Activated naive CD8-positive, alpha-beta T cell treated with anti-CD3 and anti-CD28 coated beads, Interleukin-2, amount 50 U/mL, for 24 hours (primary cell): ENCODE measurements at regions not wholly inside any gene's neighbourhood (a gene's known extent, or its start where the extent isn't known, plus 50 kb on each side); places are given as distances from the start of the nearest gene placed in this dataset.
"Not testable (repeated sequence)": the region's sequence is repeated elsewhere in the genome, so short reads cannot be mapped to it uniquely, and the experiment has no call there.

ENCODE experiments used
- ATAC-seq: fragments of 150-1000 bp; cut with Tn5 transposase; one replicate; pipeline ENCODE4 v1.10.0; 2021
- DNase-seq: peaks from one replicate; pipeline ENCODE4 v3.0.0; 2021
- H3K27ac Mint-ChIP-seq: one replicate; pipeline ENCODE4 v1.8.0; 2021; ENCODE audit warnings: mild to moderate bottlenecking, mixed read lengths
- H3K27me3 Mint-ChIP-seq: one replicate; pipeline ENCODE4 v1.8.0; 2021; ENCODE audit warnings: mixed read lengths
- H3K36me3 Mint-ChIP-seq: one replicate; pipeline ENCODE4 v1.8.0; 2021; ENCODE audit warnings: low read depth, mixed read lengths
- H3K4me1 Mint-ChIP-seq: one replicate; pipeline ENCODE4 v1.8.0; 2021; ENCODE audit warnings: mixed read lengths
- H3K4me3 Mint-ChIP-seq: one replicate; pipeline ENCODE4 v1.8.0; 2021; ENCODE audit warnings: mild to moderate bottlenecking, moderate library complexity, mixed read lengths
- H3K9me3 Mint-ChIP-seq: one replicate; pipeline ENCODE4 v1.8.0; 2021; ENCODE audit warnings: mixed read lengths

DNA sequence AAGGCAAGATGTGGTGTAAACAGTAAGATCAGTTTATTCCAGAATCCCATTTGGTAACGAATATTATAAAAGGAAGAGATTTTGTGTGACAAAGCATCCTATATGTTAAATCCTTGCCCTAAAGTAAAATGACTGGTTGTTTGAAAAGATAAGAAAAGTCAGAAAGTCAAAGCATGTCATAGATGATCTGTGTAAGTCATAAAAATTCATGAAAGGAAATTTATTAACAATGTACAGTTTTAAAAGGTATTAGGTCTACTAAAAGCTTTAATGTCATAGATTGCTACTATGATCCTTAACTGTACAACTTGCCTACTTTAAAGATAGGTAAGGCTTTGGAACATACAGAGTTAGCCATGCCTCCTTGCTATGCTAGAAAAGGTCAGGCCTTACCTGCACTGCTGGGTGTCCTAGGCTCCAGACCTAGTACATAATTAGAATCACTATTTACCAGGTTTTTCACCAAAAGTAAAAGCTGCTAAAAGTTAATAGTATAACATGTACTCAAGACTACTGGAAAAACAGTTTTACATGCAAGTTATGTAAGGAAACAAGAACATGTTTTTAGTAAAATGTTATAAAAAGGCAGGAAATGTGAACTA, 1090.1 kb upstream of the ADGRB3 start:
- no peak overlapping the region for H3K4me3 Mint-ChIP-seq
- no peak overlapping the region for H3K27ac Mint-ChIP-seq
- peaks cover 22% of the 10 kb centered on the region for H3K9me3 Mint-ChIP-seq
- H3K36me3 Mint-ChIP-seq, result no peaks in the 10 kb centered on the region
- no peaks in the 10 kb centered on the region for H3K4me1 Mint-ChIP-seq
- ATAC-seq (no peak), DNase-seq (no peak)
- no peaks in the 10 kb centered on the region for H3K27me3 Mint-ChIP-seq

DNA sequence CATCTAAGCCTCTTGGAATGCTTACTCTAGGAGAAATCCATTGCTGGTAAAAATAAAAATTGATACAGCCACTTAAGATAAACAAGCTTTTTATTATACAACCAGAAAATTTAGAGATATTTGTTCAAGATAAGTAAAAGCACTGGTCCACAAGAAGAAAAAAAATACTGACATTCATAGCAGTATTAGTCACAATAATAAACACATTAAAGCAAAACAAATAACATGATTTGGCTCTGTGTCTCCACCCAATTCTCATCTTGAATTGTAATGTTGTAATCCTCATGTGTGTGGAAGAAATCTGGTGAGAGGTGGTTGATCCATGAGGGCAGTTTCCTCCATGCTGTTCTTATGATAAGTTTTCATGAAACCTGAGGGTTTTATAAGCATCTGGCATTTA, 1093.5 kb upstream of the ADGRB3 start:
- Mint-ChIP-seq H3K4me3 (no peak overlapping the region), H3K27me3 (no peaks in the 10 kb centered on the region), H3K9me3 (peaks cover 16% of the 10 kb centered on the region), H3K36me3 (no peaks in the 10 kb centered on the region), H3K27ac (no peak overlapping the region), H3K4me1 (no peaks in the 10 kb centered on the region)
- DNase-seq, result no peak
- ATAC-seq, result no peak

DNA sequence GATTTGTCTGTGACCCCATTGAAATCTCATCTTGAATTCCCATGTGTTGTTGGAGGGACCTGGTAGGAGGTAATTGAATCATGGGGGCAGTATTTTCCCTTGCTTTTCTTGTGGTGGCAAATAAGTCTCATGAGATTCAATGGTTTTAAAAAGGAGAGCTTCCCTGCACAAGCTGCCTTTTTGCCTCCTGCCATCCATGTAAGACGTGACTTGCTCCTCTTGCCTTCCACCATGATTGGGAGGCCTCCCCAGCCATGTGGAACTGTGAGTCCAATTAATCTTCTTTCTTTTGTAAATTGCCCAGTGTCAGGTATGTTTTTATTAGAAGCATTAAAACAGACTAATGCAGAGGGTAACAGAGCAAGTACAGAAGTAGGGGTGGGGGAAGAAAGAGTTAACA, 1097.0 kb upstream of the ADGRB3 start:
- Mint-ChIP-seq H3K36me3 (no peaks in the 10 kb centered on the region), H3K4me3 (no peak overlapping the region), H3K27ac (no peak overlapping the region), H3K9me3 (peaks cover 16% of the 10 kb centered on the region), H3K27me3 (no peaks in the 10 kb centered on the region), H3K4me1 (no peaks in the 10 kb centered on the region)
- DNase-seq (no peak), ATAC-seq (no peak)

DNA sequence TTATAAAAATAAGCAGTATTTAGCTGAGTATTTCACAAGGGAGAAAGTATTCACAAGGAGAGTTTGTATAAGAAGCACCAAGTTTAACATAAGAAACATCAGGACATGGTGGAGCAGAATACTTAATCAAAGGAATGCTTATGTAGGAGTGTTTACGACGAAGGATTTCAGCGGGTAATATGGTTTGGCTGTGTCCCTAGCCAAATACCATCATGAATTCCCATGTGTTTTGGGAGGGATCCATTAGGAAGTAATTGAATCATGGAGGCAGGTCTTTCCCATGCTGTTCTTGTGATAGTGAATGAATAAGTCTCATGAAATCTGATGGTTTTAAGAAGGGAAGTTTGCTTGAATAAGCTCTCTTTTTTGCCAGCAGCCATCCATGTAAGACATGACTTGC, 1099.1 kb upstream of the ADGRB3 start:
- H3K4me1 Mint-ChIP-seq, result no peaks in the 10 kb centered on the region
- ATAC-seq (no peak), DNase-seq (no peak)
- H3K27me3 Mint-ChIP-seq, result no peaks in the 10 kb centered on the region
- no peak overlapping the region for H3K27ac Mint-ChIP-seq
- H3K4me3 Mint-ChIP-seq, result no peak overlapping the region
- H3K9me3 Mint-ChIP-seq, result peaks cover 8% of the 10 kb centered on the region
- H3K36me3 Mint-ChIP-seq, result no peaks in the 10 kb centered on the region

DNA sequence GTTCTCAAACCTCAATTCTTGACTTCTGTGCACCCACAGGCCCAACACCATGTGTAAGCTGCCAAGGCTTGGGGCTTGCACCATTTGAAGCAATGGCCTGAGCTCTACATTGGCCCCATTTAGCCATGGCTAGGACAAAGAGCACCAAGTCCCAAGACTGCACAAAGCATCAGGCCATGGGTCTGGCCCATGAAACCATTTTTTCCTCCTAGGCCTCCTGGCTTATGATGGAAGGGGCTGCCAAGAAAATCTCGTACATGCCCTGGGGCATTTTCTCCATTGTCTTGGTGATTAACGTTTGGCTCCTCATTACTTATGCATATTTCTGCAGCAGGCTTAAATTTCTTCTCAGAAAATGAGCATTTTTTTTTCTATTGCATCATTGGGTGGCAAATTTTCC, 1128.7 kb upstream of the ADGRB3 start:
- no peak for ATAC-seq
- H3K27ac Mint-ChIP-seq, result no peak overlapping the region

DNA sequence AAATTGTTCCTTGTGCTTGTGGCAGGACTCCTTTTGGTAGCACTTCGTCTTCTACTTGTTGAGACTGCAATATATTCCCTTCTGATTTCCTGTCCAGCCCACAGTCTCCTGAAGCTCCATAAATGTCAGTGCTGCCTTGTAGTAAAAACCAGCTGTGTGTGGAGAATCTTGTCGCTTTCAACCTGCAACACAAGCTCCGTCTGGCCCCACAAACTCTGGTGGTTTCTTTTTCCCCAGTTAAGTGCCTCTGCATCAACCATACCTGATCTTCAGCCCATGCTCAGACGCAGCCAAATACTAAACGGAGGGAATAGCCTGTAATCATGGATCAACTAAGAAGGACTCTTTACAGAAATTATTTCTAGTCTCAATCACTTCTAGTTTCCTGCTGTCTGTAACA, 1133.3 kb upstream of the ADGRB3 start:
- Mint-ChIP-seq H3K4me1 (no peaks in the 10 kb centered on the region), H3K4me3 (no peak overlapping the region), H3K9me3 (peaks cover 4% of the 10 kb centered on the region), H3K27me3 (no peaks in the 10 kb centered on the region), H3K27ac (no peak overlapping the region), H3K36me3 (no peaks in the 10 kb centered on the region)
- DNase-seq, result no peak
- no peak for ATAC-seq

More for the DNA sequence above, 1128.7 kb upstream of the ADGRB3 start:
- H3K36me3 Mint-ChIP-seq, result no peaks in the 10 kb centered on the region
- DNase-seq, result no peak
- no peaks in the 10 kb centered on the region for H3K4me1 Mint-ChIP-seq
- H3K4me3 Mint-ChIP-seq, result no peak overlapping the region
- H3K27me3 Mint-ChIP-seq, result no peaks in the 10 kb centered on the region
- H3K9me3 Mint-ChIP-seq, result peaks cover 15% of the 10 kb centered on the region

DNA sequence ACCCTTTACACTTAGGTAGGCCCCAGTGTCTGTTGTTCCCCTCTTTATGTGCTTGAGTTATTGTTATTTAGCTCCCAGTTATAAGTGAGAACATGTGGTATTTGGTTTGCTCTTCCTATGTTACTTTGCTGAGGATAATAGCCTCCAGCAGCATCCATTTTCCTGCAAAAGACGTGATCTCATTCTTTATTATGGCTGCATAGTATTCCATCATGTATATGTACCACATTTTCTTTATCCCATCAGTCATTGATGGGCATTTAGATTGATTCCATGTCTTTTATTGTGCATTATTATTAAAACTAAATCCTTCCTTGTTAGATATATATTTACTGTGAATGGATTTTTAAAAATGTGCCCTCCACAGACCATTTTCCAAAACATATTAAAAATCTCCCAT, 1137.3 kb upstream of the ADGRB3 start:
- no peak overlapping the region for H3K4me3 Mint-ChIP-seq
- no peak overlapping the region for H3K27ac Mint-ChIP-seq
- H3K4me1 Mint-ChIP-seq, result no peaks in the 10 kb centered on the region
- H3K27me3 Mint-ChIP-seq, result no peaks in the 10 kb centered on the region
- ATAC-seq, result no peak
- H3K9me3 Mint-ChIP-seq, result peaks cover 10% of the 10 kb centered on the region
- DNase-seq, result no peak
- no peaks in the 10 kb centered on the region for H3K36me3 Mint-ChIP-seq

DNA sequence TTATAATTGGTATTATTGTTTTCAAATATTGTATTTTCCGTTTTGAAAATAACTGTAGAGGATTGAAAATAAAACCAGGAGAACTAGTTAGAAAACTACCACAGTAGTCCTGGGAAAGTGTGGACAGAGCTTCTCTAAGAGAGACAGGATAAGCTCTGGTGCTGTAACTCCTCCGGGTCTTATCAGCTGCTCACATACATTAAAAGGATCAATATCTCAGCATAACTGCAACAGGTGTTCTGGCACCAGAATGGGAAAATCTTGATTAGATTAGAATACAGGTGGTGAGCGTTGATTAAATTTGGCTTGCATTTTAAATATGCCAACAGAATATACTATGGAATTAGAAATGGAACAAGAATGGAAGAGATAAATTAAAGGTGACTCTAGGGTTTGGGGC, 1138.9 kb upstream of the ADGRB3 start:
- Mint-ChIP-seq H3K36me3 (no peaks in the 10 kb centered on the region), H3K4me3 (no peak overlapping the region), H3K27ac (no peak overlapping the region), H3K9me3 (peaks cover 9% of the 10 kb centered on the region), H3K27me3 (no peaks in the 10 kb centered on the region), H3K4me1 (no peaks in the 10 kb centered on the region)
- no peak for ATAC-seq
- DNase-seq, result no peak

DNA sequence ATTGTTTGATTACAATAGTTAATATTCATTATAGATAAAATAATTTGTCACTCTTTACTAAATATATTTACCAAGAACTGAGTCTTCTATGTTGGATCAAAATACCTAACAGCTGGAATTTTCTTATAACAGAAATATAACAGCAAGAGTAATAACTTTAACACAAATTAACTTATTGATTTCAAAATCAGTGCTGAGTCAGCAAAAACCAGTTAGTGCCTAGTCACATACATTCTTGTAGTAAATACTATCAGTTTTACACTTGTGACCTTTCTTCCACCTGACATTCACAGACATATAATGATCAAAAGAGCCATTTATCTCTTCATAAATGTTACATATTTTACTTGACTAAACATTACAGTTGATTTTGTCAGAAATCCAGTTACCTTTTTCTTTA, 1141.4 kb upstream of the ADGRB3 start:
- H3K36me3 Mint-ChIP-seq, result no peaks in the 10 kb centered on the region
- H3K27ac Mint-ChIP-seq, result no peak overlapping the region

DNA sequence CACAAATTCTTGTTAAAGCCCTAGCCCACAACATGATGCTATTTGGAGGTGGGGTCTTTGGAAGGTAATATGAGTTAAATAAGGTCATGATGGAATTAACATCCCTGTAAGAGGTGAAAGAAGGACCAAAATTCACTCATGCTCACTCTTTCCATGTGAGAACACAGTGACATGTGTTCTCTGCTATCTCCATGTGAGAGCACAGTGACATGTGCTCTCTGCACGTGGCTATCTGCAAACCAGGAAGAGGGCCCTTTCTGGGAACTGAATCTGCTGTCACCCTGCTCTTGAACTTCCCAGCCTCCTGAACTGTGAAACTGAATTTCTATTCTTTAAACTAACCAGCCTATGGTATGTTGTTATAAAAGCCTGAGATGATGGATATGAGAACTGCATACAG, 1159.4 kb upstream of the ADGRB3 start:
- Mint-ChIP-seq H3K27me3 (no peaks in the 10 kb centered on the region), H3K27ac (no peak overlapping the region), H3K4me1 (no peaks in the 10 kb centered on the region), H3K4me3 (no peak overlapping the region), H3K36me3 (no peaks in the 10 kb centered on the region), H3K9me3 (peaks cover 20% of the 10 kb centered on the region)
- ATAC-seq (no peak), DNase-seq (no peak)

More for the DNA sequence above, 1141.4 kb upstream of the ADGRB3 start:
- no peak for ATAC-seq
- H3K4me1 Mint-ChIP-seq, result no peaks in the 10 kb centered on the region
- peaks cover 9% of the 10 kb centered on the region for H3K9me3 Mint-ChIP-seq
- no peak for DNase-seq
- H3K27me3 Mint-ChIP-seq, result no peaks in the 10 kb centered on the region
- no peak overlapping the region for H3K4me3 Mint-ChIP-seq

DNA sequence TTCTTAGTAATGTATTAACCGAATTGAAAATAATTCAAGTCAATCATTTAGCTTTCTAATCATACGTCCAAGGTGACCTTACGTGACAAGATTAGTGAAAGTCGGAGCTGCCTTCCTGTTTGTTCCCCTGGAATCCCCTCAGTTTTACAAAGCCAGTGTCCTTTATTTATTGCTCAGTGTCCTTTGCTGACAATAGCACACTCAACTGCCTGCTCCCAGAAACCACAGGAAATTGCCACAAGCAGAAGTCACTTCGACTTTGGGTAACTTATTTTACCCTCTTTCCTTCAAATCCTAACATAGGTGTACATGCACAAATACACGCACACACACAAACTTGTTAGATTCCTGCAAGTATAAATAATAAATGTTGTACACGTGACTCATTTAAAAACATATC, 1167.7 kb upstream of the ADGRB3 start:
- ATAC-seq (no peak), DNase-seq (no peak)
- H3K9me3 Mint-ChIP-seq, result peaks cover 13% of the 10 kb centered on the region
- H3K4me3 Mint-ChIP-seq, result no peak overlapping the region
- H3K27ac Mint-ChIP-seq, result no peak overlapping the region
- H3K27me3 Mint-ChIP-seq, result no peaks in the 10 kb centered on the region
- H3K4me1 Mint-ChIP-seq, result no peaks in the 10 kb centered on the region
- no peaks in the 10 kb centered on the region for H3K36me3 Mint-ChIP-seq

DNA sequence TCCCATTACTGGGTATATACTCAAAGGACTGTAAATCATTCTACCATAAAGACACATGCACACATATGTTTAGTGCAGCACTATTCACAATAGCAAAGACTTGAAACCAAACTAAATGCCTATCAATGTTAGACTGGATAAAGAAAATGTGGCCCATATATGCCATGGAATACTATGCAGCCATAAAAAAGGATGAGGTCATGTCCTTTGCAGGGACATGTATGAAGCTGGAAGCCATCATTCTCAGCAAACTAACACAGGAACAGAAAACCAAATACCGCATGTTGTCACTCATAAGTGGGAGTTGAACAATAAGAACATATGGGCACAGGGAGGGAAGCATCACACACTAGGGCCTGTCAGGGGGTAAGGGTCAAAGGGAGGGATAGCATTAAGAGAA, 1172.4 kb upstream of the ADGRB3 start:
- not testable (repeated sequence) for DNase-seq, H3K36me3 Mint-ChIP-seq, H3K4me1 Mint-ChIP-seq, H3K27me3 Mint-ChIP-seq, ATAC-seq, H3K4me3 Mint-ChIP-seq, H3K27ac Mint-ChIP-seq
- peaks cover 33% of the 10 kb centered on the region for H3K9me3 Mint-ChIP-seq

DNA sequence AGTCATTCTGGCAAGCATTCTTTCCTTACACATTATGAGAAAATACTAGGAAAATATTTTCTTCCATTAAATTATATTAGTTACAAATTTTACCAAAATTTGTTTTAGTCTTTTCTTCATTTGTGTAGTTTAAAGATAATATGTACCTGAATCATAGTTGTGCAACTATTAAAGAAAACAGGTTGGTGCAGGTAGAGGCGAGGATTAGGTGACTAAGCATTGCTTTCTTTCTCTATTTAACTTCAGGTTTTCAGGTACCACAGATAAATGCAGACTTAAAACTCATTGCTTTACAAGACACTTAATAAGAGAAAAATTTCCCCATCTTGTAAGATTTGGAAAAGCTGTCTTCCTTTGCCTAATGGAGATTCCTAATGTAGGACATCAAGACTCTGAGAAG, 1175.5 kb upstream of the ADGRB3 start:
- Mint-ChIP-seq H3K27me3 (no peaks in the 10 kb centered on the region), H3K36me3 (peaks cover 1% of the 10 kb centered on the region), H3K27ac (no peak overlapping the region), H3K4me3 (no peak overlapping the region), H3K9me3 (peaks cover 34% of the 10 kb centered on the region), H3K4me1 (no peaks in the 10 kb centered on the region)
- no peak for DNase-seq
- no peak for ATAC-seq

DNA sequence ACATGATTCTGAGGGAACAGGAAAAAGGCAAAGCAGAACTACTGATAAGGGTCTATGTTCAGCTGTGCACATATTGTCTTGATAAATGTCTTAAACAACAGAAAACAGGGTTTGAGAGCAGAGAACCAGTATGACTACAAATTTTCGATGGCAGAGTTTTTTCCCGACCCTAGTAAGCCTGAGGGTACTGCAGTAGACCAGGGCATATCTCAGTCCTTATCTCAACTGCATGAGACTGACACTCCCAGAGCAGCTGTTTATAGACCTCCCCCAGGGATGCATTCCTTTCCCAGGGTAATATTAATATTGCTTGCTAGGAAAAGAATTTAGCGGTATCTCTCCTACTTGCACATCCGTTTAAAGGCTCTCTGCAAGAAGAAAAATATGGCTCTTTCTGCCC, 1176.8 kb upstream of the ADGRB3 start:
- DNase-seq (no peak), ATAC-seq (no peak)
- Mint-ChIP-seq H3K36me3 (peaks cover 1% of the 10 kb centered on the region), H3K4me1 (no peaks in the 10 kb centered on the region), H3K9me3 (peaks cover 35% of the 10 kb centered on the region), H3K27ac (no peak overlapping the region), H3K4me3 (no peak overlapping the region), H3K27me3 (no peaks in the 10 kb centered on the region)

DNA sequence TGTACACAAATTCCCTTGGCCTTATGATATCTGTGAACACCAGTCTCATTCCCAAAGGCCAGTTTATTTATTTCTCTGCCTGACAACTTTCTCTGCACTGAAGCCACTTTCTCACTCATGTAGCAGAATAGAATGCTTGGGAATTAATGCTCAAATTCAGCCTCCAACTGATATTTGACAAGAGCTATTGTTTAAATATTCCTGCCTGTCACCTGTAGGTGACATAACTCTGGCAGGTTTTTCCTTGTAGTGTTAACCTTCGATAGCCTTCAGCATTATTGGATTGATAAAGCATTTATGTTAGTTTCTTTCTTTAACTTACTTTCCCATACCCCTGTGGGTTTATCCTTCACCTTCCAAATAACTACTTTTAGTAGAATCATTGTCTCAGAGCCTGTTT, 1183.2 kb upstream of the ADGRB3 start:
- Mint-ChIP-seq H3K4me1 (no peaks in the 10 kb centered on the region), H3K9me3 (peaks cover 14% of the 10 kb centered on the region), H3K4me3 (no peak overlapping the region), H3K27ac (no peak overlapping the region), H3K36me3 (no peaks in the 10 kb centered on the region), H3K27me3 (no peaks in the 10 kb centered on the region)
- no peak for DNase-seq
- ATAC-seq, result no peak

DNA sequence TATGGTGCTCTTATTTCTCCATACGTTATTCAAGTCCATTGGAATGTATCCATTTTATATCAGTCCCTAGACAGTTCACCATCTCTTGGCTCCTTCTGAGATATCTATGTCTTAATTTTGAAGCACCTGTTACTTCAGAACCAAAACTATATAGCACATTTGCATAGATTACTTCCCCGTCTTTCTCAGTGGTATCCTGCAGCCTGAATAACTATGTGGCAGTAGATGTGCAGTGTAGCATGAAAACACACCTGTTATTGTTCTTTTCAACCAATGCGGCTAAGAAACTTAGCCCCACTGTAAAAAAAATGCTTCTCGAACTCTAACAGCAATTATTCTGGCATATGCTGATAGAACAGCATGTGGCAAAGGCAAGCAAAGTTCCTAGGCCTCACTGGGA, 1184.4 kb upstream of the ADGRB3 start:
- Mint-ChIP-seq H3K27ac (no peak overlapping the region), H3K36me3 (no peaks in the 10 kb centered on the region), H3K4me1 (no peaks in the 10 kb centered on the region)

More for the DNA sequence above, 1184.4 kb upstream of the ADGRB3 start:
- Mint-ChIP-seq H3K4me3 (no peak overlapping the region), H3K27me3 (no peaks in the 10 kb centered on the region), H3K9me3 (peaks cover 14% of the 10 kb centered on the region)
- DNase-seq (no peak), ATAC-seq (no peak)
